ENCODE measurements at regions not wholly inside any gene's neighbourhood (a gene's known extent, or its start where the extent isn't known, plus 50 kb on each side); places are given as distances from the start of the nearest gene placed in this dataset.

GRCh38 chr12:88805286-88805685, 225.0 kb upstream of the KITLG start:
- Histone ChIP-seq H3K36me3 (no peaks in the 10 kb centered on the region), H3K9me3 (no peaks in the 10 kb centered on the region), H3K27me3 (no peaks in the 10 kb centered on the region), H3K4me1 (no peaks in the 10 kb centered on the region), H3K4me3 (no peak overlapping the region), H3K27ac (no peak overlapping the region)
- no peak for DNase-seq
- intact Hi-C loops (cut with DNase I; ENCODE audit: low total_unique reads), result no loop called here
- TF ChIP-seq CTCF (IDR thresholded peaks at IDR 0.05) (no peak), POLR2A (IDR thresholded peaks at IDR 0.05) (no peak)

- no peak for DNase-seq
- TF ChIP-seq POLR2A (IDR thresholded peaks at IDR 0.05) (no peak), CTCF (IDR thresholded peaks at IDR 0.05) (no peak)
- Histone ChIP-seq H3K27ac (no peak overlapping the region), H3K4me3 (no peak overlapping the region), H3K27me3 (no peaks in the 10 kb centered on the region), H3K9me3 (no peaks in the 10 kb centered on the region), H3K36me3 (no peaks in the 10 kb centered on the region), H3K4me1 (no peaks in the 10 kb centered on the region)
- intact Hi-C loops (cut with DNase I; ENCODE audit: low total_unique reads), result no loop called here
These were observed 221.9 kb upstream of the KITLG start for GRCh38 chr12:88802096-88802706.

GRCh38 chr12:88801227-88802095, 221.2 kb upstream of the KITLG start:
- DNase-seq, result no peak
- Histone ChIP-seq H3K9me3 (no peaks in the 10 kb centered on the region), H3K4me1 (no peaks in the 10 kb centered on the region), H3K27ac (no peak overlapping the region), H3K27me3 (no peaks in the 10 kb centered on the region), H3K36me3 (no peaks in the 10 kb centered on the region), H3K4me3 (no peak overlapping the region)
- intact Hi-C loops (cut with DNase I; ENCODE audit: low total_unique reads), result no loop called here
- no peak for TF ChIP-seq CTCF (IDR thresholded peaks at IDR 0.05)
- TF ChIP-seq POLR2A (IDR thresholded peaks at IDR 0.05), result no peak

GRCh38 chr12:88793096-88793495, 212.8 kb upstream of the KITLG start:
- H3K27ac ChIP-seq, result no peak overlapping the region
- no peaks in the 10 kb centered on the region for H3K4me1 ChIP-seq
- H3K27me3 ChIP-seq, result no peaks in the 10 kb centered on the region
- no peak for TF ChIP-seq CTCF (IDR thresholded peaks at IDR 0.05)
- no peak for TF ChIP-seq POLR2A (IDR thresholded peaks at IDR 0.05)
- H3K36me3 ChIP-seq, result no peaks in the 10 kb centered on the region
- intact Hi-C loops (cut with DNase I; ENCODE audit: low total_unique reads), result no loop called here
- no peak for DNase-seq
- H3K9me3 ChIP-seq, result no peaks in the 10 kb centered on the region
- no peak overlapping the region for H3K4me3 ChIP-seq

- Histone ChIP-seq H3K27me3 (no peaks in the 10 kb centered on the region), H3K36me3 (no peaks in the 10 kb centered on the region), H3K4me1 (no peaks in the 10 kb centered on the region), H3K9me3 (no peaks in the 10 kb centered on the region), H3K27ac (no peak overlapping the region), H3K4me3 (no peak overlapping the region)
- intact Hi-C loops (cut with DNase I; ENCODE audit: low total_unique reads), result no loop called here
- no peak for TF ChIP-seq POLR2A (IDR thresholded peaks at IDR 0.05)
- TF ChIP-seq CTCF (IDR thresholded peaks at IDR 0.05), result no peak
- DNase-seq, result no peak
These were observed 210.0 kb upstream of the KITLG start for GRCh38 chr12:88790231-88790630.
